ENCODE measurements at regions not wholly inside any gene's neighbourhood (a gene's known extent, or its start where the extent isn't known, plus 50 kb on each side); places are given as distances from the start of the nearest gene placed in this dataset. TPM values are rescaled to one million over a fixed set of nuclear protein-coding genes. Genes with fewer than 3 reads are reported as not detected.

DNA sequence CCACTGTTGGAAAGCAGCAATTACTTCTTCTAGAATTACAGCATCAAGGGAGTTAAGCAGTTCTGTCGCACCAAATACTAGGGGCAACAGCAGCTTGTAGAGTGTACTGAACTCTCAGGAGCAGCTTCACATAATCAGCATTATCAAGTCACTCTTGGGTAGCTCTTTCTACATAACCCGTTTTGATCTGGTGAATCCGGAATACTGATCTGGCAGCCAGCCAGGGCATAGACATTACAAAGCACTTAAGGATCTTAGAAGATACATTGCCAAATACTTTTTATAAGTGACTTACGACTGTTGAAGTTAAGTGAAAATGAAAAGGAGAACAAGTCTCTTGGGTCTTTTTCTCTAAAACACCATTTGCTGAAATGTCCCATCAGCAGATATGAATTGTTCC, 73.2 kb upstream of the NETO1 start:
- WGBS, 2 donors: 40 to 53% methylated on average over 4 of the region's 4 CpGs
- DNase-seq: no peak
- no peak for TF ChIP-seq POLR2A (IDR thresholded peaks at IDR 0.05)
- TF ChIP-seq, protein P1, sequence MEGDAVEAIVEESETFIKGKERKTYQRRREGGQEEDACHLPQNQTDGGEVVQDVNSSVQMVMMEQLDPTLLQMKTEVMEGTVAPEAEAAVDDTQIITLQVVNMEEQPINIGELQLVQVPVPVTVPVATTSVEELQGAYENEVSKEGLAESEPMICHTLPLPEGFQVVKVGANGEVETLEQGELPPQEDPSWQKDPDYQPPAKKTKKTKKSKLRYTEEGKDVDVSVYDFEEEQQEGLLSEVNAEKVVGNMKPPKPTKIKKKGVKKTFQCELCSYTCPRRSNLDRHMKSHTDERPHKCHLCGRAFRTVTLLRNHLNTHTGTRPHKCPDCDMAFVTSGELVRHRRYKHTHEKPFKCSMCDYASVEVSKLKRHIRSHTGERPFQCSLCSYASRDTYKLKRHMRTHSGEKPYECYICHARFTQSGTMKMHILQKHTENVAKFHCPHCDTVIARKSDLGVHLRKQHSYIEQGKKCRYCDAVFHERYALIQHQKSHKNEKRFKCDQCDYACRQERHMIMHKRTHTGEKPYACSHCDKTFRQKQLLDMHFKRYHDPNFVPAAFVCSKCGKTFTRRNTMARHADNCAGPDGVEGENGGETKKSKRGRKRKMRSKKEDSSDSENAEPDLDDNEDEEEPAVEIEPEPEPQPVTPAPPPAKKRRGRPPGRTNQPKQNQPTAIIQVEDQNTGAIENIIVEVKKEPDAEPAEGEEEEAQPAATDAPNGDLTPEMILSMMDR (IDR thresholded peaks at IDR 0.05): no peak
- Histone ChIP-seq H3K4me1 (no peaks in the 10 kb centered on the region), H3K36me3 (no peaks in the 10 kb centered on the region), H3K27ac (no peak overlapping the region), H3K27me3 (no peaks in the 10 kb centered on the region), H3K9me3 (no peaks in the 10 kb centered on the region), H3K4me3 (replicated peaks in 1 of 3) (no peak overlapping the region)
- intact Hi-C loops (cut with DNase I): no loop called here

DNA sequence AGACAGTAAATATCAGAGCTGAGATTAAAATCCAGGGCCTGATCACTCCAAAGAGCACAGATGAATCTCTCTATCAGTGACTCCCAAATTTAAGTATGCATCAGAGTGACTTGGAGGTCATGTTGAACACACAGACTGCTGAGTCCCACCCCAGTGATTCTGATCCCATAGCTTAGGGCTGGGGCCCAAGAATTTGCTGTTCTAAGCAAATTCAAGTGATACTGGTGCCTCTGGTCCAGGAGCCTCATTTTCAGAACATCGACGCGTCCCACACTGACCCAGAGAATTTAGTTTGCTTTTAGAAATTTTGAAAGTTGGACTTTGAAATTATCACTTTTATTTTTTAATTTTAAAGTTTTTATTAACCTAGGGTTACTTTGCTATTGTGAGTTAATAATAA, 72.7 kb upstream of the NETO1 start:
- 96 to 98% methylated on average over 3 of the region's 3 CpGs for WGBS, 2 donors
- no peak for TF ChIP-seq POLR2A (IDR thresholded peaks at IDR 0.05)
- TF ChIP-seq, protein P1 (IDR thresholded peaks at IDR 0.05): no peak
- intact Hi-C loops (cut with DNase I): no loop called here

DNA sequence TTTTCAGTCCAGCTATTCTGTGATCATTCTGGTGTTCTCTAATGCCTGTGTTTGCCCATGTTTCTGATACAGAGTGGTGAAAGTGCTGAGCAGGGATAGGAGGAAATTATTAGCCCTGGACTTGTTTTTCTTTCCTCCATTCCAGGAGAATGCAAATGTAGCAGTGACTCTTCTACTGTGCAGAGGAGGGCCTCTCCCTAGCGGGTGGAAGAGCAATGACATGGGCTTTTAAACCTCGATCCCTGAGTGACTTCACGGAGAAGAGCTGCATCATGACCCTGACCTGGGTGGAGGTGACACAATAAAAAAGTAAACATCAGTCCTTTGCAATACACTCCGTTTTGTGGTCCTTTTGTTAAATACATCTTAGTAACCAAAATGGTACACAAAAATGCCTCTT, 68.0 kb upstream of the NETO1 start:
- H3K9me3 ChIP-seq: no peaks in the 10 kb centered on the region
- intact Hi-C loops (cut with DNase I): no loop called here
- TF ChIP-seq, protein P1 (IDR thresholded peaks at IDR 0.05): no peak
- no peak for TF ChIP-seq POLR2A (IDR thresholded peaks at IDR 0.05)
- no peaks in the 10 kb centered on the region for H3K36me3 ChIP-seq
- no peak overlapping the region for H3K4me3 ChIP-seq (replicated peaks in 1 of 3)
- 58 to 62% methylated on average over 4 of the region's 4 CpGs for WGBS, 2 donors
- no peaks in the 10 kb centered on the region for H3K27me3 ChIP-seq
- DNase-seq: no peak
- no peaks in the 10 kb centered on the region for H3K4me1 ChIP-seq
- no peak overlapping the region for H3K27ac ChIP-seq

More for the DNA sequence above, 72.7 kb upstream of the NETO1 start:
- Histone ChIP-seq H3K27me3 (no peaks in the 10 kb centered on the region), H3K27ac (no peak overlapping the region), H3K36me3 (no peaks in the 10 kb centered on the region), H3K4me1 (no peaks in the 10 kb centered on the region), H3K9me3 (no peaks in the 10 kb centered on the region), H3K4me3 (replicated peaks in 1 of 3) (no peak overlapping the region)
- DNase-seq: no peak

DNA sequence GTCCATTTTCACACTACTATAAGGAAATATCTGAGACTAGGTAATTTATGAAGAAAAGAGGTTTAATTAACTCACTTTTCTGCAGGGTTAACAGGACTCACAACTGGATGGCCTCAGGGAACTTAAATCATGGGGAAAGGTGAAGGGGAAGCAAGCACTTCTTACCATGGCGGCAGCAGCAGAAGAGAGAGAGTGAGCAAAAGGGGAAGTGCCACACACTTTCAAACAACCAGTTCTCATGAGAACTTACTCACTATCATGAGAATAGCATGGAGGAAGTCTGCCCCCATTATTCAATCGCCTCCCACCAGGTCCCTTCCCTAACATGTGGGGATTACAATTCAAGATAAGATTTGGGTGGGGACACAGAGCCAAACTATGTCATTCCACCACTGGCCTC, 55.1 kb upstream of the NETO1 start:
- TF ChIP-seq POLR2A (IDR thresholded peaks at IDR 0.05): no peak
- TF ChIP-seq, protein P1 (IDR thresholded peaks at IDR 0.05): no peak
- WGBS, 2 donors: 65 to 81% methylated on average over 2 of the region's 2 CpGs
- no peaks in the 10 kb centered on the region for H3K4me1 ChIP-seq
- no peak overlapping the region for H3K4me3 ChIP-seq (replicated peaks in 1 of 3)
- no peak overlapping the region for H3K27ac ChIP-seq
- no peak for DNase-seq
- H3K36me3 ChIP-seq: no peaks in the 10 kb centered on the region
- no peaks in the 10 kb centered on the region for H3K27me3 ChIP-seq
- H3K9me3 ChIP-seq: no peaks in the 10 kb centered on the region
- intact Hi-C loops (cut with DNase I): no loop called here

Small RNA genes lying in the stretch of these regions (small RNA-seq; reads per million reads assigned to genes)
- not detected for gene RN7SL401P

Data from thyroid gland (tissue), 4 donors.